ENCODE measurements at regions not wholly inside any gene's neighbourhood (a gene's known extent, or its start where the extent isn't known, plus 50 kb on each side); places are given as distances from the start of the nearest gene placed in this dataset.

GRCh38 chr3:1600206-1600605 is 498.5 kb upstream of the CNTN4 start:
- no peak for TF ChIP-seq POLR2A (IDR thresholded peaks at IDR 0.05)
- no peak for TF ChIP-seq CTCF (IDR thresholded peaks at IDR 0.05)

Measured in right lobe of liver (tissue), 4 donors.